ENCODE measurements at regions not wholly inside any gene's neighbourhood (a gene's known extent, or its start where the extent isn't known, plus 50 kb on each side); places are given as distances from the start of the nearest gene placed in this dataset.

- H3K4me1 ChIP-seq (ENCODE audit: control insufficient read depth in 2 of 2, insufficient read depth in 2 of 2, low read length in 2 of 2) = no peaks in the 10 kb centered on the region
- no peak for TF ChIP-seq CTCF (IDR thresholded peaks at IDR 0.05)
- H3K4me3 Mint-ChIP-seq = no peak overlapping the region
- no peak overlapping the region for H3K4me2 ChIP-seq (replicated peaks; ENCODE audit: low read depth, low read length, poor library complexity, severe bottlenecking)
- intact Hi-C loops (cut with micrococcal nuclease) = no loop called here
- ChIA-PET CTCF (no interaction called here), POLR2A (no interaction called here)
- DNase-seq (no peak), ATAC-seq (ENCODE audit: low read depth) (no peak)
- H3K9ac ChIP-seq (ENCODE audit: low read length) = no peak overlapping the region
- H4K20me1 ChIP-seq (ENCODE audit: control insufficient read depth, insufficient read depth, low read length, poor library complexity, severe bottlenecking) = no peaks in the 10 kb centered on the region
- no peak overlapping the region for H2AFZ ChIP-seq (ENCODE audit: insufficient read depth, low read depth, low read length, poor library complexity, severe bottlenecking)
- no peaks in the 10 kb centered on the region for H3K27me3 ChIP-seq (replicated peaks in 1 of 4; ENCODE audit: control extremely low read depth in 1 of 4, control insufficient read depth in 3 of 4, insufficient read depth in 4 of 4, low read length in 3 of 4)
- WGBS (ENCODE audit: insufficient coverage) = 96% methylated on average over 3 of the region's 6 CpGs
- no peak overlapping the region for H3K27ac Mint-ChIP-seq
- H3K4me1 Mint-ChIP-seq = no peaks in the 10 kb centered on the region
- H3K4me3 ChIP-seq (ENCODE audit: control extremely low read depth in 1 of 5, extremely low read depth in 1 of 5, insufficient read depth in 1 of 5, low read depth in 2 of 5, low read length in 4 of 5) = no peak overlapping the region
- no peaks in the 10 kb centered on the region for H3K36me3 ChIP-seq (replicated peaks in 1 of 2; ENCODE audit: control extremely low read depth in 1 of 2, control insufficient read depth in 1 of 2, extremely low read depth in 1 of 2, insufficient read depth in 2 of 2, low read length in 1 of 2)
- H3K9me3 Mint-ChIP-seq (ENCODE audit: insufficient read depth) = peaks cover 6% of the 10 kb centered on the region
- peaks cover 15% of the 10 kb centered on the region for H3K27me3 Mint-ChIP-seq
- no peak overlapping the region for H3K27ac ChIP-seq (ENCODE audit: low read length in 2 of 2)
- no peaks in the 10 kb centered on the region for H3K9me3 ChIP-seq (ENCODE audit: control extremely low read depth in 1 of 3, control insufficient read depth in 2 of 3, insufficient read depth in 1 of 3, low read length in 2 of 3)
- H3K79me2 ChIP-seq (ENCODE audit: control insufficient read depth, insufficient read depth, low read length) = no peaks in the 10 kb centered on the region
Measured at GRCh38 chr1:226498640-226499008, 49.9 kb upstream of the STUM start.

Measured in B cell (primary cell).